GM10248 (cell line): ENCODE measurements at regions not wholly inside any gene's neighbourhood (a gene's known extent, or its start where the extent isn't known, plus 50 kb on each side); places are given as distances from the start of the nearest gene placed in this dataset.

Experiments
- CTCF ChIA-PET: fragments of 300-600 bp; sonication (Branson Sonifier 250); formaldehyde crosslinking; extraction: SDS; loops from one replicate; lab custom pipeline; 2021; ENCODE audit warnings: antibody characterized with exemption; lab: Yijun Ruan, JAX
- POLR2A ChIA-PET: fragments of 350-650 bp; sonication (Branson Sonifier 250); formaldehyde crosslinking; extraction: SDS; loops from one replicate; lab custom pipeline; 2020; ENCODE audit warnings: antibody characterized with exemption; lab: Yijun Ruan, JAX
- DNase-seq: peaks from one replicate; pipeline ENCODE4 v3.0.0; 2012; ENCODE audit errors: extremely low spot score
- CTCF ChIP-seq: IDR thresholded peaks from 2 replicates; pipeline ENCODE4 v1.5.1; 2012; ENCODE audit warnings: mild to moderate bottlenecking, low read depth; ENCODE audit errors: extremely low read depth, missing control alignments, control extremely low read depth

DNA sequence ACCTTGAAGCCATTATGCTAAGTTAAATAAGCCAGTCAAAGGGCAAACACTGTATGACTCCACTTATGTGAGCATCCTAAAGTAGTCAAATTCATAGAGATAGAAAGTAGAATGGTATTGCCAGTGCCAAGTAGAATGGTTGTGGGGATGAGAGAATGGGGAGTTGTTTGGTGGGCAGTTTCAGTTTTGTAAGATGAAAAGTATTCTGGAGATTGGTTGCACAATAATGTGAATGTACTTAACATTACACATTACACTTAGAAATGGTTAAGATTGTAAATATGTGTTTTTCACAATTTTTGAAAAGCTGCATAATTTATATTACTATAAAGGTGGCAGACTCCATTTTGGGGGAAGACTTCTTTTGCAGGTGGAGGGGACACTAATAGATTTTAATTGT is 51.3 kb upstream of the CARMIL1 start:
- ChIA-PET CTCF (interaction anchor here (1.0 to 2.1 kb wide), 4 partner anchors 10 to 262 kb away, joined by 3 to 7 read pairs (median 3); partner anchors contain the start of gene CARMIL1), POLR2A (no interaction called here)
- DNase-seq: no peak
- no peak for TF ChIP-seq CTCF
